ENCODE measurements at regions not wholly inside any gene's neighbourhood (a gene's known extent, or its start where the extent isn't known, plus 50 kb on each side); places are given as distances from the start of the nearest gene placed in this dataset.

- Histone ChIP-seq H3K9ac (ENCODE audit: low read length) (no peak overlapping the region), H3K27me3 (replicated peaks; ENCODE audit: control insufficient read depth, insufficient read depth, low read length) (no peaks in the 10 kb centered on the region), H3K9me3 (ENCODE audit: control insufficient read depth, low read length) (no peaks in the 10 kb centered on the region), H3K36me3 (ENCODE audit: control insufficient read depth, insufficient read depth, low read length, severe bottlenecking) (no peaks in the 10 kb centered on the region), H3K4me3 (ENCODE audit: low read length) (no peak overlapping the region), H3K4me1 (ENCODE audit: control insufficient read depth, insufficient read depth, low read length) (no peaks in the 10 kb centered on the region)
- DNase-seq (ENCODE audit: low read depth), result no peak
Measured at GRCh38 chr4:104899863-104900262, 246.8 kb upstream of the TET2 start.

GRCh38 chr4:104901438-104901837, 245.2 kb upstream of the TET2 start:
- DNase-seq (ENCODE audit: low read depth), result no peak
- H3K36me3 ChIP-seq (ENCODE audit: control insufficient read depth, insufficient read depth, low read length, severe bottlenecking), result no peaks in the 10 kb centered on the region
- no peaks in the 10 kb centered on the region for H3K27me3 ChIP-seq (replicated peaks; ENCODE audit: control insufficient read depth, insufficient read depth, low read length)
- no peaks in the 10 kb centered on the region for H3K9me3 ChIP-seq (ENCODE audit: control insufficient read depth, low read length)
- H3K4me3 ChIP-seq (ENCODE audit: low read length), result no peak overlapping the region
- no peaks in the 10 kb centered on the region for H3K4me1 ChIP-seq (ENCODE audit: control insufficient read depth, insufficient read depth, low read length)
- no peak overlapping the region for H3K9ac ChIP-seq (ENCODE audit: low read length)

GRCh38 chr4:104901961-104902605, 244.6 kb upstream of the TET2 start:
- Histone ChIP-seq H3K4me3 (ENCODE audit: low read length) (no peak overlapping the region), H3K4me1 (ENCODE audit: control insufficient read depth, insufficient read depth, low read length) (no peaks in the 10 kb centered on the region), H3K9ac (ENCODE audit: low read length) (no peak overlapping the region), H3K36me3 (ENCODE audit: control insufficient read depth, insufficient read depth, low read length, severe bottlenecking) (no peaks in the 10 kb centered on the region), H3K27me3 (replicated peaks; ENCODE audit: control insufficient read depth, insufficient read depth, low read length) (no peaks in the 10 kb centered on the region), H3K9me3 (ENCODE audit: control insufficient read depth, low read length) (no peaks in the 10 kb centered on the region)
- DNase-seq (ENCODE audit: low read depth), result no peak

- Histone ChIP-seq H3K9ac (ENCODE audit: low read length) (no peak overlapping the region), H3K4me1 (ENCODE audit: control insufficient read depth, insufficient read depth, low read length) (no peaks in the 10 kb centered on the region), H3K36me3 (ENCODE audit: control insufficient read depth, insufficient read depth, low read length, severe bottlenecking) (no peaks in the 10 kb centered on the region), H3K9me3 (ENCODE audit: control insufficient read depth, low read length) (no peaks in the 10 kb centered on the region), H3K4me3 (ENCODE audit: low read length) (no peak overlapping the region), H3K27me3 (replicated peaks; ENCODE audit: control insufficient read depth, insufficient read depth, low read length) (no peaks in the 10 kb centered on the region)
- no peak for DNase-seq (ENCODE audit: low read depth)
Measured at GRCh38 chr4:104905065-104905464, 241.6 kb upstream of the TET2 start.

GRCh38 chr4:104905546-104905945, 241.1 kb upstream of the TET2 start:
- Histone ChIP-seq H3K36me3 (ENCODE audit: control insufficient read depth, insufficient read depth, low read length, severe bottlenecking) (no peaks in the 10 kb centered on the region), H3K4me1 (ENCODE audit: control insufficient read depth, insufficient read depth, low read length) (no peaks in the 10 kb centered on the region), H3K27me3 (replicated peaks; ENCODE audit: control insufficient read depth, insufficient read depth, low read length) (no peaks in the 10 kb centered on the region), H3K9me3 (ENCODE audit: control insufficient read depth, low read length) (no peaks in the 10 kb centered on the region), H3K9ac (ENCODE audit: low read length) (no peak overlapping the region), H3K4me3 (ENCODE audit: low read length) (no peak overlapping the region)
- peak; percentile 7 for DNase-seq (ENCODE audit: low read depth)

- Histone ChIP-seq H3K4me3 (ENCODE audit: low read length) (no peak overlapping the region), H3K36me3 (ENCODE audit: control insufficient read depth, insufficient read depth, low read length, severe bottlenecking) (no peaks in the 10 kb centered on the region), H3K4me1 (ENCODE audit: control insufficient read depth, insufficient read depth, low read length) (no peaks in the 10 kb centered on the region), H3K27me3 (replicated peaks; ENCODE audit: control insufficient read depth, insufficient read depth, low read length) (no peaks in the 10 kb centered on the region), H3K9me3 (ENCODE audit: control insufficient read depth, low read length) (no peaks in the 10 kb centered on the region), H3K9ac (ENCODE audit: low read length) (no peak overlapping the region)
- no peak for DNase-seq (ENCODE audit: low read depth)
Measured at GRCh38 chr4:104906276-104906675, 240.4 kb upstream of the TET2 start.

- Histone ChIP-seq H3K4me1 (ENCODE audit: control insufficient read depth, insufficient read depth, low read length) (no peaks in the 10 kb centered on the region), H3K9ac (ENCODE audit: low read length) (no peak overlapping the region), H3K9me3 (ENCODE audit: control insufficient read depth, low read length) (no peaks in the 10 kb centered on the region), H3K36me3 (ENCODE audit: control insufficient read depth, insufficient read depth, low read length, severe bottlenecking) (no peaks in the 10 kb centered on the region), H3K4me3 (ENCODE audit: low read length) (no peak overlapping the region), H3K27me3 (replicated peaks; ENCODE audit: control insufficient read depth, insufficient read depth, low read length) (no peaks in the 10 kb centered on the region)
- no peak for DNase-seq (ENCODE audit: low read depth)
Measured at GRCh38 chr4:104907074-104907649, 239.5 kb upstream of the TET2 start.

- Histone ChIP-seq H3K4me3 (ENCODE audit: low read length) (no peak overlapping the region), H3K4me1 (ENCODE audit: control insufficient read depth, insufficient read depth, low read length) (no peaks in the 10 kb centered on the region), H3K9me3 (ENCODE audit: control insufficient read depth, low read length) (no peaks in the 10 kb centered on the region), H3K36me3 (ENCODE audit: control insufficient read depth, insufficient read depth, low read length, severe bottlenecking) (no peaks in the 10 kb centered on the region), H3K27me3 (replicated peaks; ENCODE audit: control insufficient read depth, insufficient read depth, low read length) (no peaks in the 10 kb centered on the region), H3K9ac (ENCODE audit: low read length) (no peak overlapping the region)
- no peak for DNase-seq (ENCODE audit: low read depth)
Measured at GRCh38 chr4:104907991-104908390, 238.7 kb upstream of the TET2 start.

GRCh38 chr4:104909376-104909775, 237.3 kb upstream of the TET2 start:
- no peak for DNase-seq (ENCODE audit: low read depth)
- Histone ChIP-seq H3K36me3 (ENCODE audit: control insufficient read depth, insufficient read depth, low read length, severe bottlenecking) (no peaks in the 10 kb centered on the region), H3K27me3 (replicated peaks; ENCODE audit: control insufficient read depth, insufficient read depth, low read length) (no peaks in the 10 kb centered on the region), H3K9ac (ENCODE audit: low read length) (no peak overlapping the region), H3K4me1 (ENCODE audit: control insufficient read depth, insufficient read depth, low read length) (no peaks in the 10 kb centered on the region), H3K9me3 (ENCODE audit: control insufficient read depth, low read length) (no peaks in the 10 kb centered on the region), H3K4me3 (ENCODE audit: low read length) (no peak overlapping the region)

GRCh38 chr4:104912518-104912917, 234.2 kb upstream of the TET2 start:
- Histone ChIP-seq H3K36me3 (ENCODE audit: control insufficient read depth, insufficient read depth, low read length, severe bottlenecking) (no peaks in the 10 kb centered on the region), H3K27me3 (replicated peaks; ENCODE audit: control insufficient read depth, insufficient read depth, low read length) (no peaks in the 10 kb centered on the region), H3K9ac (ENCODE audit: low read length) (no peak overlapping the region), H3K4me1 (ENCODE audit: control insufficient read depth, insufficient read depth, low read length) (no peaks in the 10 kb centered on the region), H3K9me3 (ENCODE audit: control insufficient read depth, low read length) (no peaks in the 10 kb centered on the region), H3K4me3 (ENCODE audit: low read length) (no peak overlapping the region)
- no peak for DNase-seq (ENCODE audit: low read depth)

- DNase-seq (ENCODE audit: low read depth), result no peak
- H3K27me3 ChIP-seq (replicated peaks; ENCODE audit: control insufficient read depth, insufficient read depth, low read length), result no peaks in the 10 kb centered on the region
- no peaks in the 10 kb centered on the region for H3K36me3 ChIP-seq (ENCODE audit: control insufficient read depth, insufficient read depth, low read length, severe bottlenecking)
- H3K9me3 ChIP-seq (ENCODE audit: control insufficient read depth, low read length), result no peaks in the 10 kb centered on the region
- no peak overlapping the region for H3K9ac ChIP-seq (ENCODE audit: low read length)
- H3K4me1 ChIP-seq (ENCODE audit: control insufficient read depth, insufficient read depth, low read length), result no peaks in the 10 kb centered on the region
- no peak overlapping the region for H3K4me3 ChIP-seq (ENCODE audit: low read length)
Measured at GRCh38 chr4:104915373-104915772, 231.3 kb upstream of the TET2 start.

GRCh38 chr4:104915864-104916263, 230.8 kb upstream of the TET2 start:
- Histone ChIP-seq H3K27me3 (replicated peaks; ENCODE audit: control insufficient read depth, insufficient read depth, low read length) (no peaks in the 10 kb centered on the region), H3K4me1 (ENCODE audit: control insufficient read depth, insufficient read depth, low read length) (no peaks in the 10 kb centered on the region), H3K9me3 (ENCODE audit: control insufficient read depth, low read length) (no peaks in the 10 kb centered on the region), H3K9ac (ENCODE audit: low read length) (no peak overlapping the region), H3K36me3 (ENCODE audit: control insufficient read depth, insufficient read depth, low read length, severe bottlenecking) (no peaks in the 10 kb centered on the region), H3K4me3 (ENCODE audit: low read length) (no peak overlapping the region)
- no peak for DNase-seq (ENCODE audit: low read depth)

Measured in adipocyte (in vitro differentiated cells).